SK-N-SH (cell line): ENCODE measurements at regions not wholly inside any gene's neighbourhood (a gene's known extent, or its start where the extent isn't known, plus 50 kb on each side); places are given as distances from the start of the nearest gene placed in this dataset.

ENCODE experiments used
- CTCF ChIA-PET: fragments of 300-600, 350-600 bp; formaldehyde crosslinking; extraction: SDS; loops from one replicate; lab custom pipeline; 2021; lab: Yijun Ruan, JAX
- POLR2A ChIA-PET: fragments of 350-600 bp; sonication (Branson Sonifier 250); formaldehyde crosslinking; extraction: SDS; loops from one replicate; lab custom pipeline; 2020; ENCODE audit warnings: antibody characterized with exemption, inconsistent platforms; lab: Yijun Ruan, JAX
- DNase-seq: peaks from one replicate; pipeline ENCODE4 v3.0.0; 2012
- H2AFZ ChIP-seq: fragments of 200-600 bp; sonication (generic); 2 replicates; pipeline ENCODE4 v1.8.1; 2016; ENCODE audit warnings: antibody characterized with exemption, mild to moderate bottlenecking, low read depth
- H3F3A ChIP-seq: fragments of 200-600 bp; sonication (generic); replicated peaks from 2 replicates; pipeline ENCODE3; 2016; ENCODE audit warnings: antibody characterized with exemption, mild to moderate bottlenecking; ENCODE audit not compliant: insufficient read depth
- H3K27ac ChIP-seq, 2 experiments: fragments of 200-500 bp in 1 of 2; fragments of 200-600 bp in 1 of 2; sonication (Bioruptor generic) in 1 of 2; sonication (generic), shearing (Covaris generic) in 1 of 2; 2 replicates each; pipeline versions ENCODE4 v1.5.1 to v1.6.1; 2014 to 2016; ENCODE audit warnings: low read depth in 2 of 2, inconsistent platforms in 1 of 2, low read length in 1 of 2, mild to moderate bottlenecking in 1 of 2, mixed read lengths in 1 of 2
- H3K27me3 ChIP-seq: fragments of 200-600 bp; sonication (generic), shearing (Covaris generic); 2 replicates; pipeline ENCODE4 v1.6.1; 2016; ENCODE audit warnings: mixed run types; ENCODE audit not compliant: insufficient read depth
- H3K36me3 ChIP-seq, 2 experiments: fragments of 200-500 bp in 1 of 2; fragments of 200-600 bp in 1 of 2; sonication (Bioruptor generic) in 1 of 2; sonication (generic) in 1 of 2; replicated peaks in 1 of 2; 2 replicates each; pipeline versions ENCODE3 to v1.5.1; 2014 to 2016; ENCODE audit warnings: low read length in 1 of 2, mild to moderate bottlenecking in 1 of 2; ENCODE audit not compliant: insufficient read depth in 2 of 2, control insufficient read depth in 1 of 2
- H3K4me1 ChIP-seq, 2 experiments: fragments of 200-500 bp in 1 of 2; fragments of 200-600 bp in 1 of 2; sonication (Bioruptor generic) in 1 of 2; sonication (generic), shearing (Covaris generic) in 1 of 2; 2 replicates each; pipeline versions ENCODE4 v1.5.1 to v1.6.1; 2014 to 2016; ENCODE audit warnings: low read depth in 1 of 2, low read length in 1 of 2, mixed run types in 1 of 2; ENCODE audit not compliant: insufficient read depth in 2 of 2, control insufficient read depth in 1 of 2
- H3K4me2 ChIP-seq: fragments of 200-600 bp; sonication (generic), shearing (Covaris generic); 2 replicates; pipeline ENCODE4 v1.6.1; 2017; ENCODE audit warnings: mixed run types
- H3K4me3 ChIP-seq, 2 experiments: fragments of 200-500 bp in 1 of 2; fragments of 200-600 bp in 1 of 2; sonication (Bioruptor generic) in 1 of 2; sonication (generic), shearing (Covaris generic) in 1 of 2; 2 replicates each; pipeline versions ENCODE4 v1.5.1 to v1.8.1; 2014 to 2016; ENCODE audit warnings: low read depth in 2 of 2, inconsistent platforms in 1 of 2, low read length in 1 of 2, mild to moderate bottlenecking in 1 of 2, mixed read lengths in 1 of 2, moderate library complexity in 1 of 2
- H3K79me2 ChIP-seq: fragments of 200-600 bp; sonication (generic); 2 replicates; pipeline ENCODE4 v1.8.1; 2017; ENCODE audit warnings: mild to moderate bottlenecking; ENCODE audit not compliant: insufficient read depth
- H3K9ac ChIP-seq: fragments of 200-600 bp; sonication (generic); 2 replicates; pipeline ENCODE4 v1.6.1; 2017; ENCODE audit warnings: mixed run types
- H3K9me2 ChIP-seq: fragments of 200-600 bp; sonication (generic); 2 replicates; pipeline ENCODE4 v1.6.1; 2017; ENCODE audit warnings: mixed run types
- H3K9me3 ChIP-seq: fragments of 200-600 bp; sonication (generic); 2 replicates; pipeline ENCODE4 v1.6.1; 2017; ENCODE audit warnings: mixed run types, mild to moderate bottlenecking, moderate library complexity
- H4K20me1 ChIP-seq: fragments of 200-600 bp; sonication (generic); 2 replicates; pipeline ENCODE4 v1.6.1; 2017; ENCODE audit warnings: mild to moderate bottlenecking, mixed run types; ENCODE audit not compliant: insufficient read depth
- EZH2phosphoT487 ChIP-seq: fragments of 200-600 bp; sonication (generic); IDR thresholded peaks from 2 replicates; pipeline ENCODE4 v1.6.1; 2017; ENCODE audit warnings: low read depth, mixed run types, mild to moderate bottlenecking, antibody characterized with exemption, moderate library complexity, borderline replicate concordance
- FOSL2 ChIP-seq: IDR thresholded peaks from 2 replicates; pipeline ENCODE4 v1.4.0; 2012; ENCODE audit warnings: low read depth, mild to moderate bottlenecking, moderate library complexity, borderline replicate concordance
- JUND ChIP-seq: IDR thresholded peaks from 2 replicates; pipeline ENCODE4 v1.4.0; 2012
- RFX5 ChIP-seq: IDR thresholded peaks from 2 replicates; pipeline ENCODE4 v1.6.1; 2012; ENCODE audit warnings: mild to moderate bottlenecking, improper control_type of control experiment, low read length
- RXRA ChIP-seq: IDR thresholded peaks from 2 replicates; pipeline ENCODE4 v1.4.0; 2012; ENCODE audit warnings: low read depth, mild to moderate bottlenecking, borderline replicate concordance
- WGBS: methylation state at CpG from one replicate; pipeline ENCODE4 v1.1.6; 2017; ENCODE audit warnings: low lambda C conversion rate; 5-methylcytosine and 5-hydroxymethylcytosine counted together
- TF ChIP-seq, protein P1 (sequence below): IDR thresholded peaks from 2 replicates; pipeline ENCODE4 v1.4.0; 2012; ENCODE audit warnings: low read depth, borderline replicate concordance

DNA sequence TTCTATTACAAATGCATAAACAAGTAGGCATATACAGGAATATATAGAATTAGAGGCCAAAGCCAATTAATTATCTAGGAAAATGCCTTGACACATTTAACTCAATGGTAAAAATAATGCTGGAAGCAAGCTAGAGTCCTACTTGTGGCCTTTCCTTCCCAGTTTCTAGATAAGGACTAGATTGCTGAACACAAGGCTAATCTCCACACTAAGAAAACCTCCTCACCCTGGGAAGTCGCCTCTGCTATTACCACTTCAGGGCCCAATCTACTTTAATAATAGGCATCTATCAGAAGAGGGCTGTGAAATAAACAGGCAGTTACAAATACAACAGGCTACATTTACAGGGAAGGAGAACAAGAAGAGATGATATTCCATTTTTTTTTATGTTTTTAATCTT, 80.5 kb upstream of the PRICKLE2 start:
- no peak for DNase-seq
- Histone ChIP-seq H3K9me3 (no peaks in the 10 kb centered on the region), H4K20me1 (no peaks in the 10 kb centered on the region), H3K4me1 (no peaks in the 10 kb centered on the region; a peak in 1 of 4 replicates), H3K27ac (no peak overlapping the region), H2AFZ (no peak overlapping the region), H3K79me2 (no peaks in the 10 kb centered on the region), H3K36me3 (no peaks in the 10 kb centered on the region), H3K4me2 (no peak overlapping the region), H3K27me3 (no peaks in the 10 kb centered on the region), H3K9me2 (no peaks in the 10 kb centered on the region), H3K4me3 (no peak overlapping the region), H3K9ac (no peak overlapping the region), H3F3A (no peaks in the 10 kb centered on the region)
- CTCF ChIA-PET = interaction anchor here (1.3 kb wide), 1 partner anchor 282 kb away, joined by 3 read pairs; the partner anchor contains the start of gene PSMD6
- WGBS = 83% methylated on average over 1 of the region's 1 CpG
- POLR2A ChIA-PET = no interaction called here
- no peak for TF ChIP-seq FOSL2
- TF ChIP-seq EZH2phosphoT487 = no peak
- TF ChIP-seq, protein P1, sequence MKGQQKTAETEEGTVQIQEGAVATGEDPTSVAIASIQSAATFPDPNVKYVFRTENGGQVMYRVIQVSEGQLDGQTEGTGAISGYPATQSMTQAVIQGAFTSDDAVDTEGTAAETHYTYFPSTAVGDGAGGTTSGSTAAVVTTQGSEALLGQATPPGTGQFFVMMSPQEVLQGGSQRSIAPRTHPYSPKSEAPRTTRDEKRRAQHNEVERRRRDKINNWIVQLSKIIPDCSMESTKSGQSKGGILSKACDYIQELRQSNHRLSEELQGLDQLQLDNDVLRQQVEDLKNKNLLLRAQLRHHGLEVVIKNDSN = no peak

- Histone ChIP-seq H3K9me3 (no peaks in the 10 kb centered on the region), H3K4me1 (no peaks in the 10 kb centered on the region; a peak in 1 of 4 replicates), H3K4me3 (no peak overlapping the region), H3K4me2 (no peak overlapping the region), H3K79me2 (no peaks in the 10 kb centered on the region), H4K20me1 (no peaks in the 10 kb centered on the region), H3F3A (peaks cover 4% of the 10 kb centered on the region), H3K36me3 (no peaks in the 10 kb centered on the region), H3K9ac (no peak overlapping the region), H3K27me3 (no peaks in the 10 kb centered on the region), H3K9me2 (no peaks in the 10 kb centered on the region), H2AFZ (no peak overlapping the region), H3K27ac (no peak overlapping the region)
- POLR2A ChIA-PET = no interaction called here
- no peak for TF ChIP-seq RFX5
- CTCF ChIA-PET = interaction anchor here (1.1 to 1.3 kb wide), 2 partner anchors 13 to 282 kb away, joined by 3 read pairs; partner anchors contain the start of gene PSMD6
- 96% methylated on average over 8 of the region's 8 CpGs for WGBS
- no peak for DNase-seq
Observed at GRCh38 chr3:64304828-64305410, 79.7 kb upstream of the PRICKLE2 start.

DNA sequence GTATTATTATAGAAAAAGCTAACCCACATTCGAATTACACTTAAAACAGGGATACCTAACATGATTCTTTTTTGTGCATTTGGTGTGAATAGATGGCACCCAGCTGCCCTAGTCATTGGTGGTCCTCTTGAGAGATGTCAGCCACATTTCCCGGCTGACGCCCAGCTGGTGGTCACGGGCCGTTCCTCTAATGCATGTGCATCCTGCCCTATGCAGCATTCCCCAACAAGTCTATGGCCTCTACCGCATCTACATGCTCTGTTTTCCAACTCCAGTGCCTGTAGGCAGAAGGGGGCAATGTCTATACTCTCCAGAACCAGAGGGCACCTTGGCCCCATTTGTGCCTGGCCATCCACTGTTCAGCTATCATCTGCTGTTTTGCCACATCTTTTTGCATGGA, 78.6 kb upstream of the PRICKLE2 start:
- no peaks in the 10 kb centered on the region for H3K9me3 ChIP-seq
- no peaks in the 10 kb centered on the region for H3K79me2 ChIP-seq
- ChIA-PET CTCF (interaction anchor here (1.2 kb wide), 1 partner anchor 19 kb away, joined by 4 read pairs; no protein-coding TSS in a partner anchor), POLR2A (no interaction called here)
- no peaks in the 10 kb centered on the region for H3K9me2 ChIP-seq
- no peak overlapping the region for H3K27ac ChIP-seq
- H2AFZ ChIP-seq = no peak overlapping the region
- no peak overlapping the region for H3K4me3 ChIP-seq
- no peak for DNase-seq
- no peak overlapping the region for H3K9ac ChIP-seq
- H4K20me1 ChIP-seq = no peaks in the 10 kb centered on the region
- TF ChIP-seq RFX5 (no peak), JUND (no peak), RXRA (no peak), FOSL2 (no peak)
- TF ChIP-seq, all 33 proteins: peak for 0
- Histone ChIP-seq H3K4me1 (no peaks in the 10 kb centered on the region; a peak in 1 of 4 replicates), H3K36me3 (no peaks in the 10 kb centered on the region), H3K4me2 (no peak overlapping the region), H3F3A (peaks cover 4% of the 10 kb centered on the region), H3K27me3 (no peaks in the 10 kb centered on the region)
- WGBS = 83% methylated on average over 6 of the region's 6 CpGs
